HG03196 (cell line): ENCODE measurements at regions not wholly inside any gene's neighbourhood (a gene's known extent, or its start where the extent isn't known, plus 50 kb on each side); places are given as distances from the start of the nearest gene placed in this dataset.

Source experiments
- ATAC-seq: cut with Tn5 transposase; IDR thresholded peaks from one replicate; pipeline ENCODE4 v1.9.1; 2021; ENCODE audit not compliant: unreplicated experiment

DNA sequence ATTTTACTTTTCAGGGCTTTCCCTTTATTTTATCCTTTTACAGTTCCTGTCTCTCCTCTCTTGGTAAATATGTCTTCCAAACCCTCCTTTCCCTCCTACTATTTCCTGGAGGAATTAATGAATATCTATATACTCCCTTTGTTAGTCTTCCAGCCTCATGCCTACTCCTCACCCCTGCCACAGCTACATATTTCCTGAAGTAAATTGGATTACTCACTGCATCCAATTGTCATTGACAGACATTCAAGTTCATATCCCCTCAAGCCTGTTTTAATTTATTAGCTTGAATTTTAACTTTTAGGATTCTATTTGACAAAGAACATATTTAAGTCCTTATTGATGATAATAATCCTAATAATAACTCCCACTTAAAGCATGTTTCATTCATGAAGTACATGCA, 314.5 kb downstream of the TMEM161B start:
- no peak for ATAC-seq

DNA sequence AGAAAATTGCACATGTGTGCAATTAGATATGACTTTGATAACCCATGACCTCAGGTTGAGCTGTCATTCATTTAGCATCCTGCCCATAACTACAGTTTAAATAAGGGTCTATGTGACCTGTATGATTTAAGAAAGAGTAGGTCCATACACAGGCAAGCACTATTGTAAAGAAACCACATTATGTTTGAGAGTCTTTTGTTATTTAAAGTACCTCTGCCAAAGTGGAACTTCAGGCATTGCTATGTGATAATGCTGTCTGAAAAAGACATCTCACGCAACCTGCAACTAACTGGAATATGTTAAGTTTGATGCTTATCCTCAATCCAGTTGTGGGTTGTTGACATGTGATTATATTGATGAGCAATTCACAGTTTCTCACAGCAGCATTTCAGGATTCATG, 317.0 kb downstream of the TMEM161B start:
- ATAC-seq = no peak

- no peak for ATAC-seq
Measured at GRCh38 chr5:87949676-87950631, 318.7 kb downstream of the TMEM161B start.

DNA sequence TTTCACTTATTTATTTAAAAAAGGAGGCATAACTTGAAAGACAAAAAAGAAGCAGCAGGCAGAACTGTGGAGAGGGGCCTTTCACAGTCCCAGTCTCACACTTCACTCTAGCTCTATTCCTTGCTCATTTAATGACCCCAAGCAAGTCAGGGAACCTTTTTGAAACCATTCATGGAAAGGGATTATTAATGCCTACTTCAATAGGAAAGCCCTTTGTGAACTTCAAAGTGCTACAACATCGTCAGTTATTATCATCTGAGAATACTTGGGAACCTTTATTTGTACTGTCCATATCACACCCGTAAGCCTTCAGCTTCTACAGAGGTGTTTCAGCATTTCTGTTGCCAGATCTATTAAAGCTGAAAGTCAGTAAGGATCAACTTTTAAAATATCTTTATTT, 320.2 kb downstream of the TMEM161B start:
- no peak for ATAC-seq

DNA sequence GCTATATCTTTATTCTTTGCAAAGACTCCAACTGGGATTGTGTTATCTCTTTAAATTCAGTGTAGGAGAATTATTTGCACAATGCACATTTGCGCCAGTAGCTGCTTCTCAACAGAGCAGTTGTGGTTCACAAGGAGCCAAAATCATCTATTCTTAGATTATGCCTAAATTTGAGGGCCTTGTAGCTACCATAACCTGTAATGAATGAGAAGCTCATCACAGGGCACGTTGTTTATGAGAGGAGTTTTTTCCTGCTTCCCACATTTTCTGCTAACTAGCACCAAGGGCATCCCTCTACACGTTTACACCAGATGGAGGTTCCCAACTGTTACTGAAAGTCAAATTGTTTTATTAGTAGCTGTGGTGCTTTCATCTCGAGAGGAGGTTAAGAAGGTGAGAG, 322.4 kb downstream of the TMEM161B start:
- ATAC-seq = no peak

DNA sequence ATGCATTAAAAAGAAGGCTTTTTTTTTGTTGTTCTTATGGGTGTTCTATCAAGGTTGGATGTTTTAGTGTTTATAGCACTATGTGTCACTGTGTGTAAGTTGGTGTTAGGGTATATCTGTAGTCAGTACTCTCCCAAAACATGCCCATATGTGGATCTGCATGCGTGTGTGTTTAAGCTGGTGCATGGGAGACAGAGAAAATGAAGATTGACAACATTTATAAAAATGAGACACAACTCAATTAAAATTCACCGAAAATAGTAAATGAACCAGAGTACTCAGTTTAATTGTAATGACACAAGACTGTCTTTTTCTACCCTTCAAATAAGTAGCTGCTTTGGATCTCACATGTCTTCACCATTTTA, 323.4 kb downstream of the TMEM161B start:
- no peak for ATAC-seq

DNA sequence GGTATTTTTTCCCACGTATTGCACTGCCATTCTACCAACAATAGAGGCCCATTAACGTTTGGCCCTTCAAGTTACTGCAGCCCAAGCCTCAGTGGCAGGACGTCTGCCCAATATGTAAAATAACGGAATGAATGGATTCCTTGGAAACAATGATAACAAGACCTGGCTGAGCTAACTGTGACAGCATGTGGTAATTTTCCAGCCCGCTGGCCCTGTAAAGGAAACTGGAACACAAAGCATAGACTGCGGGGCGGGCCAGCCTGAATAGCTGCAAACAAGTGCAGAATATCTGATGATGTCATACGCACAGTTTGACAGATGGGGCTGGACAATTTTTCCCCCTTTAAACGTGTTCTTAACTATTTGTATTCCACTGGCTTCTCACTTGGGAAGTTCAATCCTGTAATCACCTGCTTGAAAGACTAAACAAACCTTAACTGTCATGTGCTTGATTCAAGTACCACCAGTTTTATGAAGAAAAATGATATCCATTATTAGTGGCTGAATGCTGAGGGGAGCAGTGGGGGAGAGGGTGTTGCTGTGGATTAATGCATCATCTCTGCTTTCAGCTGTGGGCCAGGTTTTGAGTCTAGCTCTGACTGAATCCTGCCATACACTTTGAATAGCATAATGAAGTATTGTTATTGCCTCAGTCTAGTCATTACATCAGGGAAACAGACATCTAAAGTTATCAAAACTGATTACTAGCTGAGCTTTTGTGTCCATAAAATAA, 323.9 kb downstream of the TMEM161B start:
- no peak for ATAC-seq

- ATAC-seq = no peak
Measured at GRCh38 chr5:87940775-87941174, 327.9 kb downstream of the TMEM161B start.

DNA sequence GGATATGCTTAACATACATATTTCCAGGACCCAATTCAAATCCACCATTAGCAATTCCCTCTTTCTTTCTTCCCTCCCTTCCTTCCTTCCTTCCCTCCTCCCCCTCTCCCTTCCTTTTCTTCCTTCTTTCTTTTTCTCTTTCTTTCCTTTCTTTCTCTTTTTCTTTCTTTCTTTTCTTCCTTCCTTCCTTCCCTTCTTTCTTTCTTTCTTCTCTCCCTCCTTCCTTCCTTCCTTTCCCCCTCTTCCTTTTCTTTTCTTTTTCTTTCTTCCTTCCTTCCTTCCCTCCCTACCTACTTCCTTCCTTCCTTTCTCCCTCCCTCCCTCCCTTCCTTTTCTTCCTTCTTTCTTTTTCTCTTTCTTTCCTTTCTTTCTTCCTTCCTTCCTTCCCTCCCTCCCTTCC, 332.0 kb downstream of the TMEM161B start:
- ATAC-seq = no peak

DNA sequence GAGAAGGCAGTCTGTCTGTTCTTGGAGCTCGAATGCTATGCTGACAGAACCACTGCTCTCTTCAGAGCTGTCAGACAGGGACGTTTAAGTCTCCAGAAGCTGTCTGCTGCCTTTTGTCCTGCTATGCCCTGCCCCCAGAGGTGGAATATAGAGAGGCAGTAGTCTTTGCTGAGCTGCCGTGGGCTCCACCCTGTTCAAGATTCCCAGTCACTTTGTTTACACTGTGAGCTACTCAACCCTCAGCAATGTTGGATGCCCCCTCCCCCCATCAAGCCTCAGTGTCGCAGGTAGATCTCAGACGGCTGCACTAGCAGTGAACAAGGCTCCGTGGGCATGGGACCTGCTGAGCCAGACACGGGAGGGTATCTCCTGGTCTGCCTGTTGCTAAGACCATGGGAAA, 344.2 kb downstream of the TMEM161B start:
- ATAC-seq = no peak

DNA sequence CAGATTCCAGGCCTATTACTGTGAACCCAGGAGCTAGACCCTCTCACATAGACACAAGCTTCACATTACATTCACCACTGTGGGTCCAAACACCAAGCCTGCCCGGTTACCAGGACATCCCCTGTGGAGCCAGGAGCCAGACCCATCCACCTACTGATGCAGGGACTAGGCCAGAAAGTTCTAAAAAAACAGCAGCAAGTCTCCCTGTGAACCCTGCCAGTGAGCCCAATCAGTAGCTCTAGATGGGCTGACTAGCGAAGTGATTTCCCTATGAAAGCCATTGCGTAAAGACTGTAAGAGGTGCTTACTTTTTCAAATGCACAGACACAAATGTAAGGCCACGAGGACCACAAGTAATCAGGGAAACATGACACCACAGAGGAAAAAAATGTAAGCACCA, 352.3 kb downstream of the TMEM161B start:
- no peak for ATAC-seq

- ATAC-seq = no peak
Measured at GRCh38 chr5:87912419-87912818, 356.2 kb downstream of the TMEM161B start.

DNA sequence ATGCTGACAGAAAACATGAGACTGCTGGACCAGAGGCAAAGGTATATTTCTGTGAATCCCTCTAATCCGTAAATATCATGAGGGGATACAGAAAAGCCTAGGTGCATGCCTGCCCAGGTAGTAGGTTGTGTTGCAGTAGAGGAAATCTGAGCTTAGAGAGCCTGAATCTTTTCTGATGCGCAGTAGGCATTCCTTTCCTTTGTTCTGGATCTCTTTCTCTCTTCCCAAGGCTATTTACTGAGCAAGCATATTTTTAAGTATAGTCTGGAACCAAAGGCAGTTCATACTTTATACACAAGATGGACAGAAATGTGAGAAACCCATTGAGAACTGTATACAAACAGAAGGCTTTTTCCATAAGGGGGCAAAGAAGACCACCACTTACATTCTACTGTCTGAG, 359.3 kb downstream of the TMEM161B start:
- no peak for ATAC-seq

DNA sequence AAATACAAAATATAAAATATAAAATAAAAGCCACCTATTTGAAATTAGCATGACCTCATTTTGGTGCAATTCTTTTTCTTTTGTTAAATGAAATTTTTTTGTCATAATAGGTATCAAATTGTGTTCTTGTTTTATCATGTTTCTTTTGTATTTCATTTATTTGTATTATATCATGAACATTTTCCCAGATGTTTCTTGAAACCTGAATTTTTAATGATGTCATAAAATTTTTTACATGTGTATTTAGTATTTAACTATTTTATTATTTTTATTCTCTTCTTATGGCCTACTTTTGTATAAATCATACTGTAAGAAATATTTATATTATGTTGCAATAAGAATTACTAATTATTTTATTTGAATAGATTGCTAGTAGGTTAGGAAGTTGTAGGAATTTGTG, 361.7 kb downstream of the TMEM161B start:
- ATAC-seq = no peak

DNA sequence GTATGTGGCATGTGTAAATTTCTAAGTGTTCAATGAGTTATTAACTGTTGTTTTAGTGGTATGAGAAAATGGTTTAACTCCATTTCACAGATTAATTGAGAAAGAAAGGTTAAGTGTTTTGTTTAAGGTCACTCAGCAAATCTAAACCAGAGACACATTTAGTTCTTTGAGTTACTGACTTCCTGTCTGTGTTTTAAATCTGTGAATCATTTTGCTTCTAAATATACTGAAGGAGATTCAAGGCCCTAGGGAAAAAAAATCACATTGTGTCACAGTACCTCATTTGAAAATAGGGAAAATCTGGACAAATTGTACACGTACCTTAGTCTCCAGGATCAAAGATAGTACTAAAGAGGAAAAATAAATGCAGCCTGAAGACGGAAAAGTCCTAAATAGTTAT, 368.2 kb downstream of the TMEM161B start:
- no peak for ATAC-seq

DNA sequence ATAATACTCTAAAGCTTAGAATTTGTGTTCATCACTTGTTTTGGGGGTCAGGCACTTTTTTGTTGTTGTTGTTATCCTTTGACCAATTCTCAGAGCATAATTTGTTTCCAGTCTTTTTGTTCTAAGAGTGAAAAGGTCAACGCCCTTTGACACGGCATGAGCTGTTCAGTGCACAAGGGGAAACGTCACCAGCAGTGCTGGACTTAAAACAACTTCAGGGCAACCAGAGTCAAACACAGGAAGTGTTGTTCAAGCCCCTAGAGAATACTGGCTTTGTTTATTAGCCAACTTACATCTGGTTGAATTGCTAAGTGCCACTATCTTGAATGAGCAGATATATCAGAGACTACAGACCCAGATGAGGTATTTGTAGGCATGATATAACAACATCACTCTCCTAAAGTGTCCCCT, 368.9 kb downstream of the TMEM161B start:
- ATAC-seq = peak; percentile 71

DNA sequence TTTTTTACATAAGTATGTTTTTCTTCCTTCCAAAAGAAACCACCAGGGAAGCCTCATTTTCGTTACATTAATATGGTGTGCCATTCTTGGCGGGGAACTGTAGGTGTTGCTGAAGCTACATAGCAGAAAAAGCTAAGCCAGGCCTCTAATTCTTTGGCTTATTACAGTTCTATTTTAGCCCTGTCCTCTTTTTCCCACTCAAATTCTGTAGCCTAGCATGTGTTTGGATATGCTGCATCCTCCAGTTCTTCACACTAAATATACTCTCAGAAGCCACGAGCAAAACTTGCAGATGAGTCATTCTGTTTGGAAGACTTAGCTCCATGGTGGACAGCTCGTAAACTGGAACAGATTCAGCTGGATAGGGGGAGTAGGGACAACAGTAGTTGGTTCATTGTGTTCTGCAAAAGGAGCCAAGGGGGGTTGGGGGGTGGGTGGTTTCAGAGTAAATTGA, 369.4 kb downstream of the TMEM161B start:
- ATAC-seq = no peak

- ATAC-seq = no peak
Measured at GRCh38 chr5:87898574-87898973, 370.1 kb downstream of the TMEM161B start.

DNA sequence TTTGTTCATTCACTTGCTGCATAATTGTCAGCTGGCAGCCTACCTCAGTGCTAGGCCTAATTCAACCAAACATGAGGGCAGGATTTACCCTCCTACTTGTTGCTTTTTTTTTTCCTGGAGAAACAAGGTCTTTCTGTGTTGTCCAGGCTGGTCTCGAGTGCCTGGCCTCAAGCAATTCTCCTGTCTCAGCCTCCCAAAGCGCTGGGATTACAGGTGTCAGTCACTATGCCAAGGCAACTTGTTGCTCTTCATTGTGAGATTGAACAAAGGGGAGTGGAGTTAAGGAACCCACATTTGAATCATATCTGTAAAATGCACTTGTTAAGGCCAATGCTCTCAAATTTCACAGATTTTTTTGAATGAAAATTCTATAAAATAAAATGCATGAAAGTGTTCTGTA, 380.5 kb downstream of the TMEM161B start:
- ATAC-seq = no peak

- no peak for ATAC-seq
Measured at GRCh38 chr5:87887247-87887646, 381.4 kb downstream of the TMEM161B start.

DNA sequence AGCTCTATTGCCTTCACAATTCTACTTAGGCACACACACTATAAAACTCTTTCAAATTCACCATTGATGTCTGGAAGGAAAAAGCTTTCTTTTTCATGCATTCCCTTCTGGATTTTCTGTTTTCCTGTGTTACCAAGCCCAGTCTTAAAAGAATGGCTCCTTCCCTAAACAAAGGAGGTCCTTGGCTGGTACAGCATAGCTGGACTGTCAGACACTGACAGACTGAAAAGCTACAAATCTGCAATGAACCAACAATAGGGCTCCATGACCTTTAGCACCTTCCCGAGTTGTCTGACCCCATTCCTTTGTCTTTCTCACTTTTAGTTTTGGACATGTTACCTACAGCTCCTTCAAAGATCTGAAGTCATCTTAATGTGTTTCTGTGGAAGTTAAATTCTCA, 382.5 kb downstream of the TMEM161B start:
- ATAC-seq = no peak

DNA sequence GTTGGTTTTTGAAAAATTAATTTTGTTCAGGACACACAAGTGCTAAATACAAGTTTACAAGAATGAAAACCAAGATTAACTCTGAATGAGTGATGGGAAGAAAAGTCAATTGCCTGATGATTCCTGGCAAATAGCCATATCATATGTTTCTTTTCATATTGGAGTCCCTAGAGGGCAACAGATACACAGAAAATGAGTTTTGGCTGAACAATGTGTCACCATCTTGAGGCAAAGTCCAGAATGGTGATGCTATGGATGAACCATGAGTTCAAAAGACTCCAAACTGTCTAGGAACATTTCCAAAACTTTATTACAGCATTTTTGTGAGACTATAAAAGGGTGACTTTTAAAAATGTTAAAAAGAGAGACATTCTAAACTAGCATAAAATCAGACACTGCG, 382.9 kb downstream of the TMEM161B start:
- ATAC-seq = no peak
